ENCODE measurements at regions not wholly inside any gene's neighbourhood (a gene's known extent, or its start where the extent isn't known, plus 50 kb on each side); places are given as distances from the start of the nearest gene placed in this dataset.

DNA sequence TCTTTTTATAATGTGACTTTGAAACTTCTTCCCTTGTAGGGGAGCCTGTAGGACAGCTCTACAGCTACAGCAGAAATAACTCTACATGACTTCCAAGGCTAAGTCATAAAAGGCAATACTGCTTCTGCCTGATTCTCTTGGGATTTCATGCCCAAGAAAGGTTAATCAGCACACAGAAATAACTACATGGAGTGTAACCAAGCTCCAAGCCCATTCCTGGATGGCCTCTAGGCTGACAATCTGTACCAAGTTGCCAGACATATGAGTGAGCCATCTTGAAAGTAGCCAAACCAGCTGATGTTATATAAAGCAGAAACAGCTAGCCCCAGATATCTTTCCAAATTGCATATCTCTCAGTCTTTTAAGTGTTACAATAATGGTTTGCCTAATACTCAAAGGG lies 75.8 kb upstream of the OSTN start:
- Histone ChIP-seq H3K4me2 (no peak overlapping the region), H3K79me2 (replicated peaks; ENCODE audit: insufficient read depth) (no peaks in the 10 kb centered on the region), H3K4me3 (no peak overlapping the region), H3F3A (replicated peaks; ENCODE audit: low read depth) (no peaks in the 10 kb centered on the region), H4K20me1 (replicated peaks; ENCODE audit: insufficient read depth) (no peaks in the 10 kb centered on the region), H3K27ac (ENCODE audit: low read depth) (no peak overlapping the region), H3K9me2 (ENCODE audit: insufficient read depth) (peaks cover 5% of the 10 kb centered on the region; the same call in 1 of the 2 replicates), H3K4me1 (ENCODE audit: insufficient read depth) (no peaks in the 10 kb centered on the region), H3K27me3 (ENCODE audit: insufficient read depth) (no peaks in the 10 kb centered on the region), H3K36me3 (ENCODE audit: insufficient read depth) (no peaks in the 10 kb centered on the region), H2AFZ (no peak overlapping the region)
- Mint-ChIP-seq H3K27ac (no peak overlapping the region), H3K4me1 (no peaks in the 10 kb centered on the region), H3K9me3 (peaks cover 10% of the 10 kb centered on the region; the same call in 2 of the 3 replicates), H3K36me3 (ENCODE audit: low read depth) (peaks cover 6% of the 10 kb centered on the region; the same call in 1 of the 3 replicates), H3K4me3 (no peak overlapping the region), H3K27me3 (ENCODE audit: insufficient read depth, low read depth, poor library complexity) (no peaks in the 10 kb centered on the region)
- no peak for DNase-seq (ENCODE audit: low spot score)
- TF ChIP-seq ZNF331 (CRISPR knock-in tag; IDR thresholded peaks at IDR 0.05; ENCODE audit: low read depth) (no peak), CREB1 (CRISPR knock-in tag; IDR thresholded peaks at IDR 0.05; ENCODE audit: low read depth) (no peak)
- no peak for ATAC-seq

DNA sequence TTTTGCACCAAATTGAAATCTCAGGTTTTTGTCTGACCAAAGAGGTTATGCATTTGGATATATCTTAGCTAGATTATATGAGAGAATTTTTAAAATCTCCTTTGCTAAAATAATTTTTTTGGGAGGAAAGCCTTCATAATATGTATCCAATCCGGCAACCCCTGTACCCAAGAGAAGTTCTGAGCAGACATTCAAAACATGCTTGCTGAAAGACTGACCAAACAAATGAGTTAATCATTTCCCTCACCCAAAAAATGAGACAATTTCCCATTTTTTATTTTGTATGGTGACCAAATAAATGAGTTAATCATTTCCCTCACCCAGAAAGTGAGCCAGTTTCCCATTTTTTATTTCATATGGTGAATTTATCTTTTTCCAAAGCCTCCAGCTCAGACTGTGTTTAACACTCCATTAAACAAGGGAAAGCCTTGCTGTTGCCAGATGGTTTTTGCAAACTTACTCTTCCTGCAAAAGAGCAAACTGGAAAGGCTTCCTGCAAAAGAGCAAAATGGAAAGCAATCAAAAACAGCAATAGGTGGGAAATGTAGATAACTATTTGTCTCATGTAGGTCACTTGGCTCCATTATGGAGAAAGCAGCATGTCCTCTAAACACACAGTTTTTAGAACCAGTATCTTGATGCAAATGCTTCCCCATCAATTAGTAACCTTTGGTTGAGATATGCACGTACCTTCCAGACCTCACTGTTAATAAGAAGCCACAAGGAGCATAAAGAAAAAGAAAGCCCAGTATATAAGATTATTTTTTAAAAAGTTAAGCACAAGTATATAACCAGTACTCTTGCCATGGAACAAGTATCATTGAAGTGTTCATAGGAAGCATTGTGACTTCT lies 78.4 kb upstream of the OSTN start:
- Mint-ChIP-seq H3K27ac (no peak overlapping the region), H3K9me3 (peaks cover 3% of the 10 kb centered on the region; the same call in 1 of the 3 replicates), H3K4me1 (no peaks in the 10 kb centered on the region), H3K27me3 (ENCODE audit: insufficient read depth, low read depth, poor library complexity) (no peaks in the 10 kb centered on the region), H3K36me3 (ENCODE audit: low read depth) (peaks cover 2% of the 10 kb centered on the region; the same call in 1 of the 3 replicates), H3K4me3 (no peak overlapping the region)
- Histone ChIP-seq H3K4me1 (ENCODE audit: insufficient read depth) (no peaks in the 10 kb centered on the region), H3K27me3 (ENCODE audit: insufficient read depth) (no peaks in the 10 kb centered on the region), H3K4me2 (no peak overlapping the region), H4K20me1 (replicated peaks; ENCODE audit: insufficient read depth) (no peaks in the 10 kb centered on the region), H3K4me3 (no peak overlapping the region), H3K27ac (ENCODE audit: low read depth) (no peak overlapping the region), H3K79me2 (replicated peaks; ENCODE audit: insufficient read depth) (no peaks in the 10 kb centered on the region), H2AFZ (no peak overlapping the region), H3F3A (replicated peaks; ENCODE audit: low read depth) (no peaks in the 10 kb centered on the region), H3K36me3 (ENCODE audit: insufficient read depth) (no peaks in the 10 kb centered on the region), H3K9me2 (ENCODE audit: insufficient read depth) (no peaks in the 10 kb centered on the region)
- no peak for ATAC-seq
- TF ChIP-seq CREB1 (CRISPR knock-in tag; IDR thresholded peaks at IDR 0.05; ENCODE audit: low read depth) = no peak
- no peak for TF ChIP-seq POLR2AphosphoS5 (IDR thresholded peaks at IDR 0.05; ENCODE audit: low read depth)
- no peak for TF ChIP-seq ZNF114 (CRISPR knock-in tag; IDR thresholded peaks at IDR 0.05)
- TF ChIP-seq ZNF462 (CRISPR knock-in tag; IDR thresholded peaks at IDR 0.05) = no peak
- TF ChIP-seq JUNB (IDR thresholded peaks at IDR 0.05; ENCODE audit: unreplicated experiment) = no peak
- TF ChIP-seq STAT1 (IDR thresholded peaks at IDR 0.05; ENCODE audit: unreplicated experiment) = no peak
- TF ChIP-seq, protein P1, sequence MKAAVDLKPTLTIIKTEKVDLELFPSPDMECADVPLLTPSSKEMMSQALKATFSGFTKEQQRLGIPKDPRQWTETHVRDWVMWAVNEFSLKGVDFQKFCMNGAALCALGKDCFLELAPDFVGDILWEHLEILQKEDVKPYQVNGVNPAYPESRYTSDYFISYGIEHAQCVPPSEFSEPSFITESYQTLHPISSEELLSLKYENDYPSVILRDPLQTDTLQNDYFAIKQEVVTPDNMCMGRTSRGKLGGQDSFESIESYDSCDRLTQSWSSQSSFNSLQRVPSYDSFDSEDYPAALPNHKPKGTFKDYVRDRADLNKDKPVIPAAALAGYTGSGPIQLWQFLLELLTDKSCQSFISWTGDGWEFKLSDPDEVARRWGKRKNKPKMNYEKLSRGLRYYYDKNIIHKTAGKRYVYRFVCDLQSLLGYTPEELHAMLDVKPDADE (IDR thresholded peaks at IDR 0.05) = no peak
- DNase-seq (ENCODE audit: low spot score) = no peak

All from GM23338 (cell line).